ENCODE measurements at regions not wholly inside any gene's neighbourhood (a gene's known extent, or its start where the extent isn't known, plus 50 kb on each side); places are given as distances from the start of the nearest gene placed in this dataset.

DNA sequence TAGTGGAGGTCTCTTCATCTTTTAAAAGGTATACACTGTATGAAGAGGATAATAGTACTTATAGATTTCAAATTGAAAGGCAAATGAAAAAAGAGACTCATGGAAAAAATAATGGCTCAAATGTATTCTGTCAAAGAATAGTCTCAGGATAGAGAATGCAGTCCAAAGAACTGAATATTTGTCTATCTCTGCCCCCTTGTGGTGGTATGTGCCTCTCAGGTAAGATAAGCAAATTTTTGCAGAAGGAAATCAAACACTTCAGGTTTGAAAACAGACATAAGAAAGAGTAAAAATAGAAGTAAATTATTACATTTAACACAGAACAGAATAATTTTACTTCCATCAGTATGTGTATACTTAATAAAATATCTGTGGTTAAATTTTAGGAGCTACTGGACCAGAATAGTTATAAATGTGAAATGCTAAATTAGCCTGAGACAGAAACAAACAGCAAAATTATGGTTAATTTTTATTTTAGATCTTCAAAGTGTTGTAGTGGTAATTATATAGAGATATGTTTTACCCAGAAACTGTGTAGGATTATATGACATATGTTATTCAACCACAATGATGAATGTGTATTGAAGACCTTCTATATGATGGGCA lies 164.4 kb upstream of the PALMD start:
- Histone ChIP-seq H3K4me3 (ENCODE audit: low read length in 2 of 2) (no peak overlapping the region), H3K4me1 (ENCODE audit: control insufficient read depth in 2 of 2, insufficient read depth in 2 of 2, low read length in 2 of 2) (no peaks in the 10 kb centered on the region), H3K27me3 (ENCODE audit: control insufficient read depth in 2 of 2, insufficient read depth in 1 of 2, low read length in 1 of 2) (no peaks in the 10 kb centered on the region), H3K27ac (ENCODE audit: low read depth in 1 of 2, low read length in 1 of 2) (no peak overlapping the region), H3K9me3 (ENCODE audit: control insufficient read depth in 2 of 2, insufficient read depth in 1 of 2, low read length in 1 of 2) (no peaks in the 10 kb centered on the region), H3K36me3 (ENCODE audit: control insufficient read depth in 2 of 2, insufficient read depth in 2 of 2, low read length in 1 of 2) (no peaks in the 10 kb centered on the region)
- DNase-seq (ENCODE audit: low read depth in 6 of 9, low spot score in 9 of 9), result peak; percentile 4 to 58 (median 12)

DNA sequence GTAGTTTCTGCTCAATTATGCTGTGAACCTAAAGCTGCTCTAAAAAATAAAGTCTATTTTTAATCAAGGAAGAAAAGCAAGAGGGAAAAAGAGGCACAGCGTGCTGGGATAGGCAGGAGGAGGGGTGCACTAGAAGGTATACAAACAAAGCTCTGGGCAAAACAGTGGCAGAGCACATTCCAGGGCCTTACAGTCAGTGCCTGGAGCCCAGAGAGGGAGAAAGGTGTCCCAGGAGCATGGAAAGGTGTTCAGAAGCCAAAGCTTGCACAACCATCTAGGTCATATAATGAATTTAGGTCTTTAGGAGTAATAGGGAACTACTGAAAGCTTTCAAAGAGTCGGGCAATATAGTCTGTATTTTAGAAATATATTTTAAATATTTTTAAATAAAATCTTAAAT lies 163.6 kb upstream of the PALMD start:
- Histone ChIP-seq H3K27me3 (ENCODE audit: control insufficient read depth in 2 of 2, insufficient read depth in 1 of 2, low read length in 1 of 2) (no peaks in the 10 kb centered on the region), H3K27ac (ENCODE audit: low read depth in 1 of 2, low read length in 1 of 2) (no peak overlapping the region), H3K9me3 (ENCODE audit: control insufficient read depth in 2 of 2, insufficient read depth in 1 of 2, low read length in 1 of 2) (no peaks in the 10 kb centered on the region), H3K36me3 (ENCODE audit: control insufficient read depth in 2 of 2, insufficient read depth in 2 of 2, low read length in 1 of 2) (no peaks in the 10 kb centered on the region), H3K4me3 (ENCODE audit: low read length in 2 of 2) (no peak overlapping the region), H3K4me1 (ENCODE audit: control insufficient read depth in 2 of 2, insufficient read depth in 2 of 2, low read length in 2 of 2) (no peaks in the 10 kb centered on the region)
- WGBS, result 96% methylated on average over 2 of the region's 2 CpGs
- no peak for DNase-seq (ENCODE audit: low read depth in 6 of 9, low spot score in 9 of 9)

DNA sequence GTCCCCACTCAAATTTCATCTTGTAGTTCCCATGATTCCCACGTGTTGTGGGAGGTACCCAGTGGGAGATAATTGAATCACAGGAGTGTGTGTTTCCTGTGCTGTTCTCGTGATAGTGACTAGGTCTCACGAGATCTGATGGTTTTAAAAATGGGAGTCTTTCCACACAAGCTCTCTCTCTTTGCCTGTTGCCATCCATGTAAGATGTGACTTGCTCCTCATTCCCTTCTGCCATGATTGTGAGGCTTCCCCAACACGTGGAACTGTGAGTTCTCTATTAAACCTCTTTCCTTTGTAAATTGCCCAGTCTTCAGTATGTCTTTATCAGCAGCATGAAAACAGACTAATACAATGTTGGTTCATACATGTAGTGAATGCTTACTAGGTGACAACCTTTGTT lies 163.2 kb upstream of the PALMD start:
- H3K27ac ChIP-seq (ENCODE audit: low read depth in 1 of 2, low read length in 1 of 2), result no peak overlapping the region
- H3K9me3 ChIP-seq (ENCODE audit: control insufficient read depth in 2 of 2, insufficient read depth in 1 of 2, low read length in 1 of 2), result no peaks in the 10 kb centered on the region
- H3K36me3 ChIP-seq (ENCODE audit: control insufficient read depth in 2 of 2, insufficient read depth in 2 of 2, low read length in 1 of 2), result no peaks in the 10 kb centered on the region
- no peaks in the 10 kb centered on the region for H3K27me3 ChIP-seq (ENCODE audit: control insufficient read depth in 2 of 2, insufficient read depth in 1 of 2, low read length in 1 of 2)
- H3K4me1 ChIP-seq (ENCODE audit: control insufficient read depth in 2 of 2, insufficient read depth in 2 of 2, low read length in 2 of 2), result no peaks in the 10 kb centered on the region
- 86% methylated on average over 4 of the region's 4 CpGs for WGBS
- DNase-seq (ENCODE audit: low read depth in 6 of 9, low spot score in 9 of 9), result no peak
- H3K4me3 ChIP-seq (ENCODE audit: low read length in 2 of 2), result no peak overlapping the region

DNA sequence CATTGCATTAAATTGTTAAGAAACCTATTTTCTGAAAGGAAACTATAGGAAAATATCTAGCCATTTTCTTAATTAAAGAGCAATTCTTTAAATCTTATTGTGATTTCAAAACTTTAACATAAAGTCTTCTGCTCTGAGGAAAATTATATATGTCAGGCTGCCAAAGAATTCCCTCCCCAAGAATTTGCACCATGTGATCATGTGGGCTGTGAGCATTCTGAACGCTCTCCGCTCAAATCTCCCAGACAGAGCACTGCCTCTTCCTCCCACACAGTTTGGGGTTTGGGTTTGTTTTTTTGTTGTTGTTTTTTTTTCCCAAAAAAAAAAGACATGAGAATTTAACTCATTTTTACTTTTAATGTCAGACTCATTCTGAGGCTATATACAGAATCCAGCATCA lies 155.9 kb upstream of the PALMD start:
- Histone ChIP-seq H3K36me3 (ENCODE audit: control insufficient read depth in 2 of 2, insufficient read depth in 2 of 2, low read length in 1 of 2) (no peaks in the 10 kb centered on the region), H3K27me3 (ENCODE audit: control insufficient read depth in 2 of 2, insufficient read depth in 1 of 2, low read length in 1 of 2) (no peaks in the 10 kb centered on the region), H3K27ac (ENCODE audit: low read depth in 1 of 2, low read length in 1 of 2) (no peak overlapping the region), H3K4me3 (ENCODE audit: low read length in 2 of 2) (no peak overlapping the region), H3K4me1 (ENCODE audit: control insufficient read depth in 2 of 2, insufficient read depth in 2 of 2, low read length in 2 of 2) (no peaks in the 10 kb centered on the region), H3K9me3 (ENCODE audit: control insufficient read depth in 2 of 2, insufficient read depth in 1 of 2, low read length in 1 of 2) (no peaks in the 10 kb centered on the region)
- WGBS, result 96% methylated on average over 2 of the region's 2 CpGs
- no peak for DNase-seq (ENCODE audit: low read depth in 6 of 9, low spot score in 9 of 9)

DNA sequence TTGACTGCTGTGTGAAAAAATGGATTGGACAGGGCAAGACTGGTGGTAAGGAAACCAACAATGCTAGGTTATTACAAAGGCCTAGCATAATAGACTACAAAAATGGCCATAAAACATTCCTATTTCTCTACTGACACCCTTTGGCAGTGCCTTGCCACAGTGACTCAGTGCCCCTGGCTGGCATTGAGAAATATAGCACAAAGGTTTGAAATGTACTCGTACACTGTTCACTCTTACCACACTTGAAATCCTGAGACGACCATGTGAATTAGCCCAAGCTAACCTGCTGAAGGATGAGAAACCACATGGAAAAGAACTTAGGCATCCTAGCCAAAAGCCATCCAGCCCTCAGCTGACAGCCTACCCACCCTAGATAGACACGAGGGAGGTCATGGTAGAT lies 149.8 kb upstream of the PALMD start:
- no peaks in the 10 kb centered on the region for H3K36me3 ChIP-seq (ENCODE audit: control insufficient read depth in 2 of 2, insufficient read depth in 2 of 2, low read length in 1 of 2)
- H3K4me1 ChIP-seq (ENCODE audit: control insufficient read depth in 2 of 2, insufficient read depth in 2 of 2, low read length in 2 of 2), result no peaks in the 10 kb centered on the region
- H3K9me3 ChIP-seq (ENCODE audit: control insufficient read depth in 2 of 2, insufficient read depth in 1 of 2, low read length in 1 of 2), result no peaks in the 10 kb centered on the region
- no peak overlapping the region for H3K4me3 ChIP-seq (ENCODE audit: low read length in 2 of 2)
- DNase-seq (ENCODE audit: low read depth in 6 of 9, low spot score in 9 of 9), result no peak
- no peak overlapping the region for H3K27ac ChIP-seq (ENCODE audit: low read depth in 1 of 2, low read length in 1 of 2)
- WGBS, result 94% methylated on average over 3 of the region's 3 CpGs
- H3K27me3 ChIP-seq (ENCODE audit: control insufficient read depth in 2 of 2, insufficient read depth in 1 of 2, low read length in 1 of 2), result no peaks in the 10 kb centered on the region

DNA sequence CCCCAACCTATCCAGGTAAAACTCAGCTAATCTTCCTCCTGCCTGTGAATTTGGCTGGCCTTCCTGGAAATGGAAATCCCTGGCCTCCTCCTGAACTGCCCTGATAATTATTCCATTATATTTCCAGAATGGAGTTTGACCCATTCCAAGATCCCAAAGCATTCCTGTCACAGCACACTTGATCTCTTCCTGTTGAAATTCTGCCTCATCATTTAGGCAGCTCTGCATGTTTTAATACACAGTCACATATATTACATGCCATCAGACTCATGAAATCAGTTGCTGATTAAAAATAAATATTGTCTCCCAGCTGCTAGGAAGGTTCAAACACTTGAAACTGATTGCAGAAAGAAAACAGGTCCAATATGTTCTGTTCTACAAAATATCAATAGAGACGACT lies 148.2 kb upstream of the PALMD start:
- 83% methylated on average over 1 of the region's 1 CpG for WGBS
- H3K4me3 ChIP-seq (ENCODE audit: low read length in 2 of 2), result no peak overlapping the region
- no peaks in the 10 kb centered on the region for H3K27me3 ChIP-seq (ENCODE audit: control insufficient read depth in 2 of 2, insufficient read depth in 1 of 2, low read length in 1 of 2)
- H3K9me3 ChIP-seq (ENCODE audit: control insufficient read depth in 2 of 2, insufficient read depth in 1 of 2, low read length in 1 of 2), result no peaks in the 10 kb centered on the region
- DNase-seq (ENCODE audit: low read depth in 6 of 9, low spot score in 9 of 9), result no peak
- no peaks in the 10 kb centered on the region for H3K4me1 ChIP-seq (ENCODE audit: control insufficient read depth in 2 of 2, insufficient read depth in 2 of 2, low read length in 2 of 2)
- H3K27ac ChIP-seq (ENCODE audit: low read depth in 1 of 2, low read length in 1 of 2), result no peak overlapping the region
- H3K36me3 ChIP-seq (ENCODE audit: control insufficient read depth in 2 of 2, insufficient read depth in 2 of 2, low read length in 1 of 2), result no peaks in the 10 kb centered on the region

DNA sequence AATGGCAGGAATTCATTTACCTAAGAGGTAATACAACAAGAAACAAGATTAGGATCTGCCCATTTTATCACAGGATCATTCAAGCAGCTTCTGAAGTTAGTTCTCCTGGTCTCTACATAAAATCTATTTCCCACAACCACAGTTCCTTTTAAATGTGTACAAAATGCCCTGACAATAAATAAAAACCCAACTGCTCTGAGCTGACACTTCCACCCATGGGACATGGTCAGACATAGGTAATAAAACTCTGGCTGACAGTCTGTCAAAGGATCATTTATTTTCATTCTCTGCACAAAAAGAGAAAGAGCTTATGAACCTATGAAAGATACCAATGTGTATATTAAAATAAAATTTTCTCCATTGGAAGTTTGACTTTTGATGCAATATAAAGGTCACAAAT lies 145.4 kb upstream of the PALMD start:
- Histone ChIP-seq H3K4me3 (ENCODE audit: low read length in 2 of 2) (no peak overlapping the region), H3K27me3 (ENCODE audit: control insufficient read depth in 2 of 2, insufficient read depth in 1 of 2, low read length in 1 of 2) (no peaks in the 10 kb centered on the region), H3K9me3 (ENCODE audit: control insufficient read depth in 2 of 2, insufficient read depth in 1 of 2, low read length in 1 of 2) (no peaks in the 10 kb centered on the region), H3K4me1 (ENCODE audit: control insufficient read depth in 2 of 2, insufficient read depth in 2 of 2, low read length in 2 of 2) (no peaks in the 10 kb centered on the region), H3K36me3 (ENCODE audit: control insufficient read depth in 2 of 2, insufficient read depth in 2 of 2, low read length in 1 of 2) (no peaks in the 10 kb centered on the region), H3K27ac (ENCODE audit: low read depth in 1 of 2, low read length in 1 of 2) (no peak overlapping the region)
- DNase-seq (ENCODE audit: low read depth in 6 of 9, low spot score in 9 of 9), result no peak

DNA sequence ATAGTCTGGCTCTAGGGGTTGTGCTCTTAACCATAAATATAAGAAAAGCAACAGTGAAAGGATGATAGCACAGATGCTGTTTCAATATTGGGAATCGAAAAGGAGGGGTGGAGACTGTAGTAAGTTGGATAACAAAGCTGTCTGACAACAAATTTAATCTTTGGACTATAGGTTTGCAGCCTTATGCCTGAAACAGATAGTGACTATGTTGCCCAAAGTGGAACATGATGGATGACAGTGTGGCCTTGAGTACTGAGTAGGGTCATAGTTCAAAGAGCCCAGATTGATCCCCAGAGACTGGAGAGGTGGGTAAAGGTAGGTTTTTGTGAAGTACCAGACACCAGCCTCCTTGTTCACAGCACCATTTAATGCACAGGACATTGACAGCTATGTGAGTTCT lies 144.0 kb upstream of the PALMD start:
- H3K36me3 ChIP-seq (ENCODE audit: control insufficient read depth in 2 of 2, insufficient read depth in 2 of 2, low read length in 1 of 2), result no peaks in the 10 kb centered on the region
- no peak overlapping the region for H3K27ac ChIP-seq (ENCODE audit: low read depth in 1 of 2, low read length in 1 of 2)
- no peak for DNase-seq (ENCODE audit: low read depth in 6 of 9, low spot score in 9 of 9)
- WGBS, result 93% methylated on average over 1 of the region's 1 CpG
- no peaks in the 10 kb centered on the region for H3K9me3 ChIP-seq (ENCODE audit: control insufficient read depth in 2 of 2, insufficient read depth in 1 of 2, low read length in 1 of 2)
- H3K27me3 ChIP-seq (ENCODE audit: control insufficient read depth in 2 of 2, insufficient read depth in 1 of 2, low read length in 1 of 2), result no peaks in the 10 kb centered on the region
- H3K4me1 ChIP-seq (ENCODE audit: control insufficient read depth in 2 of 2, insufficient read depth in 2 of 2, low read length in 2 of 2), result no peaks in the 10 kb centered on the region
- H3K4me3 ChIP-seq (ENCODE audit: low read length in 2 of 2), result no peak overlapping the region

DNA sequence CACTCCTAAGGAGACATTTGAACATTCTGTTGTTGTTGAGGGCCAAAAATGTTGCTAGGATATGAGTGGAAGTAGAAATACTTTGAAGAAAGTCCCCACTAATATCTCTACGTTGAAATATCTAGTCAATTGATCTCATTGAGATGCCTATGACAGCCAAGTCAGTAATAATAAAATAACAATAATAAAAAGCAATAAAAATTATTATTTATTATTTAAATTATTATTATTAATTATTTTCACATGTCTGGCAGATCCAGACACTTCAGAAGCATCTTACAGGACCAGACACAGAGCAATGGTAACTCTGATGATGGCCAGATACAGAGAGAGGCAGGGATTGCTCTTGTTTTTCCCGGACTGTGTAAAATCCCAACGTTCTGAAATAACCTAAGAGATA lies 143.5 kb upstream of the PALMD start:
- WGBS, result 64% methylated on average over 3 of the region's 3 CpGs
- H3K36me3 ChIP-seq (ENCODE audit: control insufficient read depth in 2 of 2, insufficient read depth in 2 of 2, low read length in 1 of 2), result no peaks in the 10 kb centered on the region
- no peaks in the 10 kb centered on the region for H3K27me3 ChIP-seq (ENCODE audit: control insufficient read depth in 2 of 2, insufficient read depth in 1 of 2, low read length in 1 of 2)
- H3K9me3 ChIP-seq (ENCODE audit: control insufficient read depth in 2 of 2, insufficient read depth in 1 of 2, low read length in 1 of 2), result no peaks in the 10 kb centered on the region
- no peaks in the 10 kb centered on the region for H3K4me1 ChIP-seq (ENCODE audit: control insufficient read depth in 2 of 2, insufficient read depth in 2 of 2, low read length in 2 of 2)
- no peak overlapping the region for H3K27ac ChIP-seq (ENCODE audit: low read depth in 1 of 2, low read length in 1 of 2)
- no peak overlapping the region for H3K4me3 ChIP-seq (ENCODE audit: low read length in 2 of 2)
- no peak for DNase-seq (ENCODE audit: low read depth in 6 of 9, low spot score in 9 of 9)

DNA sequence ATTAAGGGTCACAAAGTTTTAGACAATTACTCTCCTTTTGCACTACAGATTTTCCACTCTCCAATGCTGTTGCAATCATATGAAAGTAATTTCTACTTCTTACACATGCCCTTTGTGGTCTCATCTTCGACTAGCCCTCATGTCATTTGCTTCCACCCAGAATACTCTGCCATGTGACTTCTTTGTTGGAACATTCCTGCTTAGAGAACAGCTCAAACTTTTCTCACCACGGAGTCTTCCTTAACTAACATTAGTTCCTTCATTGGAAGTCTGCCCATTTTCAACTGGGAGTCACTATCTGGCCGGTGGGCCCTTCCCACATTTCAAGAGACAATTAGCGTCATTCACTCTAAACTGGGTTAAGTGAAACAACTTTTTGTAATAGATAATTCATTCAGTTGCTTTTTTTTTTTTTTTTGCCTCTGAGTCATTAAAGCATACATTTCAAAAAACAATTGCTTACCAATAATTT lies 142.6 kb upstream of the PALMD start:
- Histone ChIP-seq H3K27me3 (ENCODE audit: control insufficient read depth in 2 of 2, insufficient read depth in 1 of 2, low read length in 1 of 2) (no peaks in the 10 kb centered on the region), H3K27ac (ENCODE audit: low read depth in 1 of 2, low read length in 1 of 2) (no peak overlapping the region), H3K9me3 (ENCODE audit: control insufficient read depth in 2 of 2, insufficient read depth in 1 of 2, low read length in 1 of 2) (peaks cover 0 to 3% of the 10 kb centered on the region in 2 donors), H3K4me1 (ENCODE audit: control insufficient read depth in 2 of 2, insufficient read depth in 2 of 2, low read length in 2 of 2) (no peaks in the 10 kb centered on the region), H3K4me3 (ENCODE audit: low read length in 2 of 2) (no peak overlapping the region), H3K36me3 (ENCODE audit: control insufficient read depth in 2 of 2, insufficient read depth in 2 of 2, low read length in 1 of 2) (no peaks in the 10 kb centered on the region)
- 90% methylated on average over 4 of the region's 4 CpGs for WGBS
- no peak for DNase-seq (ENCODE audit: low read depth in 6 of 9, low spot score in 9 of 9)
